Activated naive CD8-positive, alpha-beta T cell (primary cell): ENCODE measurements at regions not wholly inside any gene's neighbourhood (a gene's known extent, or its start where the extent isn't known, plus 50 kb on each side); places are given as distances from the start of the nearest gene placed in this dataset.
"Not testable (repeated sequence)": the region's sequence is repeated elsewhere in the genome, so short reads cannot be mapped to it uniquely, and the experiment has no call there.

Source experiments
- H3K27ac Mint-ChIP-seq: one replicate; pipeline ENCODE4 v1.8.0; 2021; ENCODE audit warnings: mixed read lengths
- H3K27me3 Mint-ChIP-seq: one replicate; pipeline ENCODE4 v1.8.0; 2021; ENCODE audit warnings: mixed read lengths
- H3K36me3 Mint-ChIP-seq: one replicate; pipeline ENCODE4 v1.8.0; 2021; ENCODE audit warnings: mixed read lengths
- H3K4me1 Mint-ChIP-seq: one replicate; pipeline ENCODE4 v1.8.0; 2021; ENCODE audit warnings: low read depth, mixed read lengths
- H3K4me3 Mint-ChIP-seq: one replicate; pipeline ENCODE4 v1.8.0; 2021; ENCODE audit warnings: mild to moderate bottlenecking, mixed read lengths
- H3K9me3 Mint-ChIP-seq: one replicate; pipeline ENCODE4 v1.8.0; 2021; ENCODE audit warnings: low read depth, mixed read lengths

GRCh38 chr2:56918790-56919189, 735.0 kb downstream of the CCDC85A start:
- Mint-ChIP-seq H3K9me3 (peaks cover 13% of the 10 kb centered on the region), H3K27me3 (no peaks in the 10 kb centered on the region), H3K4me3 (no peak overlapping the region), H3K36me3 (no peaks in the 10 kb centered on the region), H3K4me1 (no peaks in the 10 kb centered on the region), H3K27ac (no peak overlapping the region)

GRCh38 chr2:56933976-56934375, 750.2 kb downstream of the CCDC85A start:
- Mint-ChIP-seq H3K4me1 (no peaks in the 10 kb centered on the region), H3K9me3 (peaks cover 3% of the 10 kb centered on the region), H3K36me3 (no peaks in the 10 kb centered on the region), H3K27ac (no peak overlapping the region), H3K27me3 (no peaks in the 10 kb centered on the region), H3K4me3 (no peak overlapping the region)

- H3K27ac Mint-ChIP-seq: no peak overlapping the region
- no peak overlapping the region for H3K4me3 Mint-ChIP-seq
- no peaks in the 10 kb centered on the region for H3K27me3 Mint-ChIP-seq
- H3K4me1 Mint-ChIP-seq: no peaks in the 10 kb centered on the region
- H3K36me3 Mint-ChIP-seq: no peaks in the 10 kb centered on the region
- peaks cover 3% of the 10 kb centered on the region for H3K9me3 Mint-ChIP-seq
Measured at GRCh38 chr2:56934866-56935265, 751.1 kb downstream of the CCDC85A start.

- no peaks in the 10 kb centered on the region for H3K27me3 Mint-ChIP-seq
- H3K4me3 Mint-ChIP-seq: no peak overlapping the region
- H3K27ac Mint-ChIP-seq: no peak overlapping the region
- peaks cover 7% of the 10 kb centered on the region for H3K9me3 Mint-ChIP-seq
- H3K4me1 Mint-ChIP-seq: no peaks in the 10 kb centered on the region
- no peaks in the 10 kb centered on the region for H3K36me3 Mint-ChIP-seq
Measured at GRCh38 chr2:56940054-56940453, 756.3 kb downstream of the CCDC85A start.

GRCh38 chr2:56952871-56953270, 769.1 kb downstream of the CCDC85A start:
- H3K36me3 Mint-ChIP-seq: no peaks in the 10 kb centered on the region
- H3K4me3 Mint-ChIP-seq: no peak overlapping the region

DNA sequence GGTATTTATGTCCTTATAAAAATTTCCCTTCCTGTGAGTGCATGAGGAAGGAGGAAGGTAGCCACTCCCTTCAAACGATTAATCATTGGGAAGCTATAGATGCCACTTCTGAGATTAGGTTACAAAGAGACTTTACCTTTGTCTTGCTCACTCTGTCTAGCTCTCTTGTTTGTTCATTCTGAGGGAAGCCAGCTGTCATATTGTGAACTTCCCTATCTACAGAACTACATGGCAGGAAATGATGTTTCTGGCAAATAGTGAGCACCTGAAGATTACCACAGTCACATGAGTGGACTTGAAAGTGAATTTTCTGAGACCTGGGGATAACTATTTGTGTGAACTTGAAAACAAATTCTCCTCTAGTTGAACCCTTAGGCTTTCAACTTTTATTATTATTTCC, 776.8 kb downstream of the CCDC85A start:
- Mint-ChIP-seq H3K4me3 (no peak overlapping the region), H3K27me3 (no peaks in the 10 kb centered on the region), H3K27ac (no peak overlapping the region), H3K9me3 (peaks cover 8% of the 10 kb centered on the region), H3K36me3 (no peaks in the 10 kb centered on the region), H3K4me1 (no peaks in the 10 kb centered on the region)

More at GRCh38 chr2:56952871-56953270, 769.1 kb downstream of the CCDC85A start:
- Mint-ChIP-seq H3K9me3 (peaks cover 17% of the 10 kb centered on the region), H3K27ac (no peak overlapping the region), H3K27me3 (no peaks in the 10 kb centered on the region), H3K4me1 (no peaks in the 10 kb centered on the region)

DNA sequence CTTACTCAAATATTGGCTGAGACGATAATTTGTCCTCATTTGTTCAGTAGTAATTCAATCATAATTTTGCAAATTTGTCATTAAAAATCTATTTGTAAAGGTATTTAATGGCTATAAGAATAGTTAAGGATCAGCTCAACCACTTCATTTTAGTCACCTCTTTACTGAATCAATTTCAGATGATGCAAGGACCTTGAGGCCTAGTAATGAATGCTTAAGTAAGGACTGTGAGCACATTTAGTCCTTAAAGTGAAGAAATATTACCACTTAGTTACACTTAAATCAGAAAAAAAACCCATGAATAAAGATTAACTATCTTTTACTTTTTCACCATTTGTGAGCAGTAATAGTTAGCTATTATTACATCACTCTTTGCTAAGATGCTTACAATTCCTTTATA, 778.9 kb downstream of the CCDC85A start:
- Mint-ChIP-seq H3K4me1 (no peaks in the 10 kb centered on the region), H3K9me3 (peaks cover 5% of the 10 kb centered on the region), H3K36me3 (no peaks in the 10 kb centered on the region), H3K27ac (no peak overlapping the region), H3K27me3 (no peaks in the 10 kb centered on the region), H3K4me3 (no peak overlapping the region)

GRCh38 chr2:56969513-56969912, 785.7 kb downstream of the CCDC85A start:
- Mint-ChIP-seq H3K4me3 (no peak overlapping the region), H3K36me3 (no peaks in the 10 kb centered on the region), H3K27ac (no peak overlapping the region), H3K27me3 (no peaks in the 10 kb centered on the region), H3K4me1 (no peaks in the 10 kb centered on the region), H3K9me3 (peaks cover 4% of the 10 kb centered on the region)

GRCh38 chr2:56971383-56971974, 787.7 kb downstream of the CCDC85A start:
- H3K9me3 Mint-ChIP-seq: peaks cover 4% of the 10 kb centered on the region
- H3K36me3 Mint-ChIP-seq: no peaks in the 10 kb centered on the region
- no peaks in the 10 kb centered on the region for H3K27me3 Mint-ChIP-seq
- H3K4me1 Mint-ChIP-seq: no peaks in the 10 kb centered on the region
- H3K27ac Mint-ChIP-seq: no peak overlapping the region
- no peak overlapping the region for H3K4me3 Mint-ChIP-seq

DNA sequence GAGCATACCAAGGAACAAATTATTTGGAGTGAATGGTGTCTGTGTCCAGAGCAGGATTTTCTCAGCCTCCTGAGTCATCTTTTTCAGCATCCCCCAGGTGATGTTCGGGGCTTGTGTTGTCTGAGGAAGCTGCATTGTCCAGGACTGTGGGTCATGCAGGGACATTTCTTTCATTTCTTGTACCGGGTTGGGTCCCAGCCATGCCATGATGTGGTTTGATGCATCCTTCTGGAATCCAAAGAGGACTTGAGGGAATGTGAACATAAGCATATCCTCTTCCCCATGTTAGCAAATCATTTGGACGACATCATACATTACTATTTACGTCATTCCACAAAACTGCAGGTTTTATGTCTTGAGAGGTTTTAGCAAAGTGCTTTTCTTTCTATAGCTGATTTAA, 797.8 kb downstream of the CCDC85A start:
- Mint-ChIP-seq H3K36me3 (no peaks in the 10 kb centered on the region), H3K4me1 (no peaks in the 10 kb centered on the region), H3K27me3 (no peaks in the 10 kb centered on the region), H3K4me3 (no peak overlapping the region), H3K27ac (no peak overlapping the region), H3K9me3 (peaks cover 24% of the 10 kb centered on the region)

DNA sequence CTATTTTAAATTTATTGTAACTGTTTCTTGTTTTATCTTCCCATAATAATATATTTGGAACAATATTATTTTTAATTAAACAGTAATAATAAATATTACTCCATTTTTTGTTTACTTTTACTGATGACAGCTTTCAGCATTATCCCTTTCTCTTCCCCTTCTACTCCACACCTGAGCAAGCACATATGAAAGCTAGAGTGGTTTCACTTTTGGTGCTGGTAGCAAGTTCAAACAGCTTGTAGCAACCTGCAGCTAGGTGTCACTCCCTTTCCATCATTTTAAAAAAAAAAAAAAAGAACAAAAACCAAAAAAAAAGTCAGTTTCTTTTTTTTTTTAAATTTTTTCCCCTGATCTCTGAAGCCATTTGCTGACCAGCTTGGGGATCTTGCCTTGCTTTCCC, 801.8 kb downstream of the CCDC85A start:
- no peak overlapping the region for H3K27ac Mint-ChIP-seq
- no peaks in the 10 kb centered on the region for H3K4me1 Mint-ChIP-seq
- peaks cover 21% of the 10 kb centered on the region for H3K9me3 Mint-ChIP-seq
- H3K4me3 Mint-ChIP-seq: no peak overlapping the region
- no peaks in the 10 kb centered on the region for H3K36me3 Mint-ChIP-seq
- H3K27me3 Mint-ChIP-seq: no peaks in the 10 kb centered on the region

GRCh38 chr2:57022496-57022895, 838.7 kb downstream of the CCDC85A start:
- Mint-ChIP-seq H3K9me3 (peaks cover 6% of the 10 kb centered on the region), H3K36me3 (no peaks in the 10 kb centered on the region), H3K27me3 (no peaks in the 10 kb centered on the region), H3K4me3 (no peak overlapping the region), H3K4me1 (no peaks in the 10 kb centered on the region), H3K27ac (no peak overlapping the region)

- Mint-ChIP-seq H3K27me3 (no peaks in the 10 kb centered on the region), H3K27ac (no peak overlapping the region), H3K36me3 (no peaks in the 10 kb centered on the region), H3K4me3 (no peak overlapping the region), H3K4me1 (no peaks in the 10 kb centered on the region), H3K9me3 (peaks cover 9% of the 10 kb centered on the region)
Measured at GRCh38 chr2:57044931-57045635, 861.3 kb downstream of the CCDC85A start.

DNA sequence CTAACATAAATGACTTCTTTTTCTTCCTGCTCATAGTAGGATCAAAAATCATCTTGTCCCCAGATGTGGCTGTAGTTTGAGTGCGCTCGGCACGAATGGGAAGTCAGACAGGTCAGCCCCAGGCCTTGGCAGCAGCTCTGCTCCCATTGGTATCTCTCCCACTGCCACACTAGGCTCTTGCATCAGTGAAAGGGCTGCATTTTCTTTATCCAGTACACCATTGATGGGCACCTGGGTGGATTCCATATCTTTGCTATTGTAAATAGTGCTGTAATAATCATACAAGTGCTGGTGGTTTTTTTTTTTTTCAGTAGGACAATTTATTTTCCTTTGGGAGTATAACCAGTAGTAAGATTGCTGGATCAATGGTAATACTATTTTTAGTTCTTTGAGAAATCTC, 865.5 kb downstream of the CCDC85A start:
- no peak overlapping the region for H3K27ac Mint-ChIP-seq
- no peaks in the 10 kb centered on the region for H3K4me1 Mint-ChIP-seq
- no peaks in the 10 kb centered on the region for H3K27me3 Mint-ChIP-seq
- H3K4me3 Mint-ChIP-seq: no peak overlapping the region
- no peaks in the 10 kb centered on the region for H3K36me3 Mint-ChIP-seq
- peaks cover 6% of the 10 kb centered on the region for H3K9me3 Mint-ChIP-seq

DNA sequence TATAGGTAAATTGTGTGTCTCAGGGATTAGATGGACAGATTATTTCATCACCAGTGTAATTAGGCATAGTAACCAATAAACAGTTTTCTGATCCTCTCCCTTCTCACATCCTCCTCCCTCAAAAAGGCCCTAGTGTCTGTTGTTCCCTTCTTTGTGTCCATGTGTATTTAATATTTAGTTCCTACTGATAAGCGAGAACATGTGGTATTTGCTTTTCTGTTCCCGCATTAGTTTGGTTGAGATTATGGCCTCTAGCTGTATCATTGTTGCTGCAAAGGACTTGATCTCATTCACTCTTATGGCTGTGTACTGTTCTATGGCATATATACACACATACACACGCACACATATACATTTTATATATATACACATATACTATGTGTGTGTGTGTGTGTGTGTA, 866.2 kb downstream of the CCDC85A start:
- Mint-ChIP-seq H3K4me1 (no peaks in the 10 kb centered on the region), H3K9me3 (peaks cover 6% of the 10 kb centered on the region), H3K36me3 (no peaks in the 10 kb centered on the region), H3K27me3 (no peaks in the 10 kb centered on the region), H3K4me3 (no peak overlapping the region), H3K27ac (no peak overlapping the region)

- not testable (repeated sequence) for H3K4me3 Mint-ChIP-seq, H3K27me3 Mint-ChIP-seq, H3K9me3 Mint-ChIP-seq, H3K36me3 Mint-ChIP-seq, H3K4me1 Mint-ChIP-seq, H3K27ac Mint-ChIP-seq
Measured at GRCh38 chr2:57066301-57066700, 882.5 kb downstream of the CCDC85A start.
